ENCODE measurements at regions not wholly inside any gene's neighbourhood (a gene's known extent, or its start where the extent isn't known, plus 50 kb on each side); places are given as distances from the start of the nearest gene placed in this dataset.

DNA sequence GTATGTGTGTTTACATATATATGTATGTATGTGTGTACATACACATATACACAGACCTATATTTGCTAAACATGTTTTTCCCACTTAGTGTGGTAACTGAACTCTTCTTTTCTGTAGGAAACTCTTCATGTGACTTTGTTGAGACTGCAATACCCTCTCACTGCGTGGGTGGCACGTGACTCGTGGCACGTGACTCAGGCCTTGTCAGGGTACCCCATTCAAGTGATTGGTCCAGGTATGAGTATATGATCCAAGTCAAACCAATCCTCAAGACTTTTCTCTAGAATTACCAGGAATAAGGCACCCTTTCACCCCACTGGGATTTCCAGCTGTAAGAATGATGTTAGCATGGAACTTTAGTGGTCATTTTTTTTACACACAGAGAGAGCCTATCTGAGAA lies 149.2 kb upstream of the KCNK2 start:
- Histone ChIP-seq H4K91ac (replicated peaks; ENCODE audit: insufficient read length, low read length) (no peak overlapping the region), H3K27me3 (replicated peaks in 1 of 4; ENCODE audit: control insufficient read depth in 3 of 4, extremely low read depth in 1 of 4, insufficient read depth in 3 of 4, low read length in 3 of 4) (no peaks in the 10 kb centered on the region), H3K27ac (ENCODE audit: low read depth, low read length) (no peak overlapping the region), H3K23me2 (ENCODE audit: low read depth, low read length) (no peaks in the 10 kb centered on the region), H3K18ac (ENCODE audit: extremely low read depth, low read length) (no peak overlapping the region), H3K9me3 (ENCODE audit: insufficient read depth in 2 of 2, low read depth in 1 of 2, low read length in 1 of 2) (no peaks in the 10 kb centered on the region), H4K20me1 (replicated peaks in 1 of 2; ENCODE audit: control insufficient read depth in 1 of 2, insufficient read depth in 2 of 2, low read length in 2 of 2) (no peaks in the 10 kb centered on the region), H2AK5ac (ENCODE audit: low read depth, low read length) (no peak overlapping the region), H3K9ac (replicated peaks in 1 of 4; ENCODE audit: extremely low read depth in 1 of 4, low read depth in 3 of 4, low read length in 3 of 4) (no peak overlapping the region), H3K79me1 (ENCODE audit: low read depth, low read length) (no peaks in the 10 kb centered on the region), H2AFZ (ENCODE audit: low read length) (no peak overlapping the region), H2BK15ac (ENCODE audit: low read length) (no peak overlapping the region), H3K14ac (ENCODE audit: insufficient read length) (no peak overlapping the region), H3K4me2 (ENCODE audit: insufficient read depth in 1 of 2, low read depth in 2 of 2, low read length in 2 of 2) (no peak overlapping the region), H2BK120ac (replicated peaks; ENCODE audit: low read depth, low read length) (no peak overlapping the region), H4K8ac (ENCODE audit: extremely low read depth, insufficient read depth, low read length) (no peak overlapping the region), H3K4ac (replicated peaks; ENCODE audit: insufficient read length, low read depth, low read length) (no peak overlapping the region), H3K4me3 (ENCODE audit: extremely low read depth in 1 of 4, insufficient read depth in 2 of 4, low read depth in 3 of 4, low read length in 4 of 4) (no peak overlapping the region), H3K36me3 (ENCODE audit: control insufficient read depth in 2 of 4, insufficient read depth in 4 of 4, low read length in 3 of 4) (no peaks in the 10 kb centered on the region), H2BK5ac (ENCODE audit: low read depth, low read length) (no peak overlapping the region), H4K5ac (ENCODE audit: insufficient read length, low read depth, low read length) (no peak overlapping the region), H3K56ac (replicated peaks; ENCODE audit: insufficient read length, low read depth, low read length) (no peak overlapping the region), H3K23ac (ENCODE audit: insufficient read length) (no peak overlapping the region), H2BK12ac (ENCODE audit: low read depth, low read length) (no peak overlapping the region), H3K79me2 (ENCODE audit: control insufficient read depth in 1 of 2, insufficient read depth in 2 of 2, low read length in 2 of 2) (no peaks in the 10 kb centered on the region), H3K4me1 (replicated peaks in 1 of 4; ENCODE audit: control insufficient read depth in 3 of 4, insufficient read depth in 4 of 4, low read length in 3 of 4) (no peaks in the 10 kb centered on the region), H2BK20ac (ENCODE audit: low read length) (no peak overlapping the region)
- POLR2A ChIA-PET (ENCODE audit: partially characterized antibody): no interaction called here
- DNase-seq (ENCODE audit: low read depth in 1 of 2, low spot score in 2 of 2) (no peak), FAIRE-seq (no peak)
- CTCF ChIA-PET (ENCODE audit: partially characterized antibody): interaction anchor here (1.2 kb wide), 1 partner anchor 8 kb away, joined by 3 read pairs; no protein-coding TSS in a partner anchor
- WGBS, 2 experiments (ENCODE audit: extremely low coverage in 1 of 2, insufficient coverage in 1 of 2, insufficient read length in 1 of 2, insufficient replicate concordance in 2 of 2, low coverage in 1 of 2, low lambda C conversion rate in 2 of 2, missing lambda C conversion rate in 1 of 2): 100% methylated on average over 4 of the region's 4 CpGs; no CpG with 5 or more reads in 1 of the 2 experiments
- TF ChIP-seq JUND (IDR thresholded peaks at IDR 0.05; ENCODE audit: low read length): no peak
- TF ChIP-seq KDM5A (IDR thresholded peaks at IDR 0.05; ENCODE audit: low read length): no peak
- TF ChIP-seq BRCA1 (IDR thresholded peaks at IDR 0.05; ENCODE audit: low read depth, low read length): no peak
- TF ChIP-seq SUZ12 (IDR thresholded peaks at IDR 0.05; ENCODE audit: low read length): no peak
- TF ChIP-seq YY1 (IDR thresholded peaks at IDR 0.05; ENCODE audit: low read depth, low read length): no peak
- TF ChIP-seq POLR2AphosphoS5 (IDR thresholded peaks at IDR 0.05; ENCODE audit: low read depth, low read length): no peak
- TF ChIP-seq CBX5 (IDR thresholded peaks at IDR 0.05; ENCODE audit: low read depth, low read length): no peak
- no peak for TF ChIP-seq PHF8 (conservative IDR thresholded peaks at IDR 0.05; ENCODE audit: low read depth, low read length)
- no peak for TF ChIP-seq EZH2 (IDR thresholded peaks at IDR 0.05; ENCODE audit: low read depth, low read length, severe bottlenecking)
- TF ChIP-seq SRF (IDR thresholded peaks at IDR 0.05; ENCODE audit: low read depth, low read length): no peak
- no peak for TF ChIP-seq SAP30 (IDR thresholded peaks at IDR 0.05; ENCODE audit: insufficient read depth, insufficient replicate concordance, low read length)
- TF ChIP-seq GTF2F1 (IDR thresholded peaks at IDR 0.05; ENCODE audit: borderline replicate concordance, low read depth, low read length): no peak
- TF ChIP-seq, protein P1, sequence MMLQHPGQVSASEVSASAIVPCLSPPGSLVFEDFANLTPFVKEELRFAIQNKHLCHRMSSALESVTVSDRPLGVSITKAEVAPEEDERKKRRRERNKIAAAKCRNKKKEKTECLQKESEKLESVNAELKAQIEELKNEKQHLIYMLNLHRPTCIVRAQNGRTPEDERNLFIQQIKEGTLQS (IDR thresholded peaks at IDR 0.05; ENCODE audit: insufficient read depth, low read depth, low read length): no peak
- no peak for TF ChIP-seq NANOG (IDR thresholded peaks at IDR 0.05; ENCODE audit: insufficient read depth, low read depth, low read length, poor library complexity, severe bottlenecking)
- TF ChIP-seq EGR1 (IDR thresholded peaks at IDR 0.05; ENCODE audit: borderline replicate concordance, low read depth, low read length): no peak
